CD4-positive, alpha-beta T cell treated with Interleukin-12 subunit alpha and Interleukin-12 subunit beta, for 1 hour (primary cell): ENCODE measurements at regions not wholly inside any gene's neighbourhood (a gene's known extent, or its start where the extent isn't known, plus 50 kb on each side); places are given as distances from the start of the nearest gene placed in this dataset.
"Not testable (repeated sequence)": the region's sequence is repeated elsewhere in the genome, so short reads cannot be mapped to it uniquely, and the experiment has no call there.

Experiments
- DNase-seq: peaks from one replicate; pipeline ENCODE4 v3.0.0-alpha.2; 2020

GRCh38 chr7:47087866-47088265, 494.0 kb downstream of the TNS3 start:
- DNase-seq = no peak

- no peak for DNase-seq
These were observed 496.2 kb downstream of the TNS3 start for GRCh38 chr7:47085491-47086275.

- DNase-seq = no peak
These were observed 498.2 kb downstream of the TNS3 start for GRCh38 chr7:47083476-47084250.

GRCh38 chr7:47080816-47081215, 501.1 kb downstream of the TNS3 start:
- no peak for DNase-seq

GRCh38 chr7:47078241-47078640, 503.7 kb downstream of the TNS3 start:
- DNase-seq = no peak

GRCh38 chr7:47074702-47075153, 507.2 kb downstream of the TNS3 start:
- no peak for DNase-seq

GRCh38 chr7:47073284-47073683, 508.6 kb downstream of the TNS3 start:
- no peak for DNase-seq

GRCh38 chr7:47071866-47072265, 510.0 kb downstream of the TNS3 start:
- no peak for DNase-seq

GRCh38 chr7:47069385-47070076, 512.4 kb downstream of the TNS3 start:
- no peak for DNase-seq

- no peak for DNase-seq
These were observed 514.8 kb downstream of the TNS3 start for GRCh38 chr7:47066976-47067614.

GRCh38 chr7:47056731-47057130, 525.2 kb downstream of the TNS3 start:
- DNase-seq = no peak

- DNase-seq = not testable (repeated sequence)
These were observed 529.2 kb downstream of the TNS3 start for GRCh38 chr7:47052541-47053208.

GRCh38 chr7:47049234-47049774, 532.6 kb downstream of the TNS3 start:
- DNase-seq = no peak

- no peak for DNase-seq
These were observed 534.5 kb downstream of the TNS3 start for GRCh38 chr7:47047384-47047783.

- no peak for DNase-seq
These were observed 535.0 kb downstream of the TNS3 start for GRCh38 chr7:47046949-47047348.

- no peak for DNase-seq
These were observed 536.5 kb downstream of the TNS3 start for GRCh38 chr7:47045207-47046051.

- no peak for DNase-seq
These were observed 537.3 kb downstream of the TNS3 start for GRCh38 chr7:47044625-47045024.

- no peak for DNase-seq
These were observed 538.6 kb downstream of the TNS3 start for GRCh38 chr7:47043304-47043703.

GRCh38 chr7:47042669-47043068, 539.2 kb downstream of the TNS3 start:
- DNase-seq = no peak

- no peak for DNase-seq
These were observed 541.0 kb downstream of the TNS3 start for GRCh38 chr7:47040795-47041347.

- no peak for DNase-seq
These were observed 542.0 kb downstream of the TNS3 start for GRCh38 chr7:47039904-47040303.
